ENCODE measurements at regions not wholly inside any gene's neighbourhood (a gene's known extent, or its start where the extent isn't known, plus 50 kb on each side); places are given as distances from the start of the nearest gene placed in this dataset.

DNA sequence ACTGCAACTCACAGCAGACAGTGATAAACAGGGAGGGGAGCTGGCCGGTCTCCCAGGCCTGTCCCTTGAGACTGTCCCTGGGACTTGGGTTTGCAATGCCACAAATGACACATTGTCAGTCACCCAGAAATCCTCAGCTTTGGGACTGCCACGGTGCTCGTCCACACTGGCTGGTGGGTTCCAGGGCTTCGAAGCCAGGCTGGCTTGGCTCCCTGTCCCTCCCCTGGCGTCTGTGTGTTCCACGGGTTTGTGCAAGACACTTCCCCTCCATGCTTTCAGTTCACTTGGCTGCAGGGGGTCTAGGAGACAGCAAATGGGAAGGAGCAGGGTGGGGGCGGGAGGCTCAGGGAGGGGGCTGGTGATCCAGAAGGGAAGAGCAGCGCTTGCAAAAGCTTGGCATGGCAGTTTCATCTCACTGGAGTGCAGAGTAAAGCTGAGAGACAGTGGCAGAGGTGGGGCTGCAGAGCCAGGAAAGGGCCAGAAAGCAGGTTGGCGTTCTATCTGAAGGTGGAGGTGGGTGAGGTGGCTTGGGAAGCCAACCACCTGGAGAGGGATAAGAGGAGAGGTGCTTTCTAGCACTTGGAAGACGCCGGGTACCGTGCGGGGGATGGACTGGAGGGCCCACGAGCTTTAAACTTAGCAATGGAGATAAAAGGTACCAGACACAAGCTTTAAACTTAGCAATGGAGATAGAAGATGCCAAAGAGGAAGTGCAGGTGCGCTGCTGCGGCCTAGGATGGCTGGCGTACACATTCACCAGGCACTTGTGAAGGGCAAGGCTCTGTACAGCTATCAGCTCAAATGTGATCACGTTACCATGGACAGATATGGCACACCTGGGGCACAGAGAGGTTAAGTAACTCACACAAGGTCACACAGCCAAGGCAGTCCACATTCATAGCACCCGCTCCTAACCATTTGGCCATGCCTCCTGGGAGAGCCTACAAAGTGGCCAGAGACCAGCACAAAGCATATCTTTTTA lies 86.4 kb upstream of the SHISAL1 start:
- POLR2A ChIA-PET, result interaction anchor here (0.7 kb wide), 1 partner anchor 504 kb away, joined by 3 read pairs; no protein-coding TSS in a partner anchor
- Histone ChIP-seq H3K4me3 (ENCODE audit: low read depth, low read length, poor library complexity, severe bottlenecking) (no peak overlapping the region), H3K4me1 (ENCODE audit: insufficient read depth, low read length, poor library complexity, severe bottlenecking) (no peaks in the 10 kb centered on the region), H2AFZ (ENCODE audit: low read length) (no peak overlapping the region), H3K27ac (ENCODE audit: low read depth, low read length, poor library complexity, severe bottlenecking) (no peak overlapping the region), H3K9me3 (ENCODE audit: low read length) (no peaks in the 10 kb centered on the region), H3K79me2 (ENCODE audit: insufficient read depth, low read depth, low read length) (no peaks in the 10 kb centered on the region), H4K20me1 (ENCODE audit: insufficient read depth, low read length) (no peaks in the 10 kb centered on the region), H3K4me2 (ENCODE audit: low read length) (no peak overlapping the region), H3K36me3 (ENCODE audit: insufficient read depth, low read length) (no peaks in the 10 kb centered on the region), H3K9me2 (ENCODE audit: insufficient read depth, low read length) (no peaks in the 10 kb centered on the region)
- CTCF ChIA-PET (ENCODE audit: unreplicated experiment), result no interaction called here
- no peak for DNase-seq (ENCODE audit: low spot score)
- intact Hi-C loops (cut with micrococcal nuclease; ENCODE audit: unreplicated experiment), result no loop called here
- TF ChIP-seq, protein P1, sequence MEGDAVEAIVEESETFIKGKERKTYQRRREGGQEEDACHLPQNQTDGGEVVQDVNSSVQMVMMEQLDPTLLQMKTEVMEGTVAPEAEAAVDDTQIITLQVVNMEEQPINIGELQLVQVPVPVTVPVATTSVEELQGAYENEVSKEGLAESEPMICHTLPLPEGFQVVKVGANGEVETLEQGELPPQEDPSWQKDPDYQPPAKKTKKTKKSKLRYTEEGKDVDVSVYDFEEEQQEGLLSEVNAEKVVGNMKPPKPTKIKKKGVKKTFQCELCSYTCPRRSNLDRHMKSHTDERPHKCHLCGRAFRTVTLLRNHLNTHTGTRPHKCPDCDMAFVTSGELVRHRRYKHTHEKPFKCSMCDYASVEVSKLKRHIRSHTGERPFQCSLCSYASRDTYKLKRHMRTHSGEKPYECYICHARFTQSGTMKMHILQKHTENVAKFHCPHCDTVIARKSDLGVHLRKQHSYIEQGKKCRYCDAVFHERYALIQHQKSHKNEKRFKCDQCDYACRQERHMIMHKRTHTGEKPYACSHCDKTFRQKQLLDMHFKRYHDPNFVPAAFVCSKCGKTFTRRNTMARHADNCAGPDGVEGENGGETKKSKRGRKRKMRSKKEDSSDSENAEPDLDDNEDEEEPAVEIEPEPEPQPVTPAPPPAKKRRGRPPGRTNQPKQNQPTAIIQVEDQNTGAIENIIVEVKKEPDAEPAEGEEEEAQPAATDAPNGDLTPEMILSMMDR (conservative IDR thresholded peaks at IDR 0.05; ENCODE audit: low read length), result no peak
- TF ChIP-seq EZH2phosphoT487 (IDR thresholded peaks at IDR 0.05; ENCODE audit: borderline replicate concordance, low read depth, low read length), result no peak
- BruUV-seq (replicated peaks), result no TSS peak

DNA sequence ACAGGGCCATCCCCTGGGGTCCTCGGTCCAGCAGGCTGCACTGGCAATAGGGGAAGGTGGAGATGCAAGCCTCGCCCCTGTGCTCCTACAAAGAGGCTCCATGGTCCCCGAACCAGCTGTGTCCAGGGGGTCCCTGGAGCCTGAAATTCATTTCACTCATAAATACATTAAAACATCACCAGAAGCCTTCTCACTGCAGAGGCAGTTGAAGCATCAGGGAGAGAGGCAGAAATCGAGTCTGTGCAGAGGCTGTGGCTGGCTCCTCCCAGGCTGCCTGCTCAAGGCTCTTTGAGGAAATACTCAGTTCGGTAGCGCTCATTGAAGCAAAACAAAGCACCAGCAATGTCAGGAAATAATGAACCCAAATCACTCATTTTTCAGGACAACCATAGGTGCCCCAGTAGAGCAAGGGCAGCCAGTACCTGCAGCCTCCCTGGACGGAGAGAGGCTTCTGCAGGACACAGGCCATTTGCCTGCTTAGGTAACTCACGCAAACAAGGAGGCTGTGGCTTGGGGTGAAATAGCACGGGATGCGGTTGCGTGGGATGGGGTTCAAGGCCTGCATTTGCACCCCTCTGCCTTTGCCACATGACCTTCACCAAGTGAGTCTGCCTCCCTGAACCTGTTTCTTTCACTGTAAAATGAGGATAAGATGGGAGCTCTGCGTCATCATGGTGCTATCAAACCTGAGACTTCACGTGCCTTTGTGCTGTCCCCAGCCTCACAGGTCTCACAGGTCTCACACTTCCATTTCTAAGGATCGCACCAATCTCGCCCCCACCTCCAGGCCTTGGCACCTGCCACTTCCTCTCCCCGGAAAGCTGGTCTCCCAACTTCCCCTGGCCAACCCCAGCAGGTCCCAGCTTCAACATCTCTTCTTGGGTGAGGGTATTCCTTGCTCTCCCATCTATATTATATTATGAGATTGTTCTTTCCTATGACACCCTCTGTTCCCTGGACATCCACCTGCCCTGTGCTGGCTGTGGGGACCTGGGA lies 84.3 kb upstream of the SHISAL1 start:
- H3K36me3 ChIP-seq (ENCODE audit: insufficient read depth, low read length), result no peaks in the 10 kb centered on the region
- no peak overlapping the region for H3K4me2 ChIP-seq (ENCODE audit: low read length)
- no peaks in the 10 kb centered on the region for H4K20me1 ChIP-seq (ENCODE audit: insufficient read depth, low read length)
- H3K9me2 ChIP-seq (ENCODE audit: insufficient read depth, low read length), result no peaks in the 10 kb centered on the region
- H2AFZ ChIP-seq (ENCODE audit: low read length), result no peak overlapping the region
- TF ChIP-seq, protein P1 (conservative IDR thresholded peaks at IDR 0.05; ENCODE audit: low read length), result no peak
- no peak for TF ChIP-seq EZH2phosphoT487 (IDR thresholded peaks at IDR 0.05; ENCODE audit: borderline replicate concordance, low read depth, low read length)
- H3K9me3 ChIP-seq (ENCODE audit: low read length), result no peaks in the 10 kb centered on the region
- BruUV-seq (replicated peaks), result no TSS peak
- CTCF ChIA-PET (ENCODE audit: unreplicated experiment), result no interaction called here
- POLR2A ChIA-PET, result interaction anchor here (0.5 kb wide), 1 partner anchor 284 kb away, joined by 3 read pairs; no protein-coding TSS in a partner anchor
- H3K4me1 ChIP-seq (ENCODE audit: insufficient read depth, low read length, poor library complexity, severe bottlenecking), result no peaks in the 10 kb centered on the region
- H3K4me3 ChIP-seq (ENCODE audit: low read depth, low read length, poor library complexity, severe bottlenecking), result no peak overlapping the region
- no peak for DNase-seq (ENCODE audit: low spot score)
- no peak overlapping the region for H3K27ac ChIP-seq (ENCODE audit: low read depth, low read length, poor library complexity, severe bottlenecking)
- H3K79me2 ChIP-seq (ENCODE audit: insufficient read depth, low read depth, low read length), result no peaks in the 10 kb centered on the region
- intact Hi-C loops (cut with micrococcal nuclease; ENCODE audit: unreplicated experiment), result no loop called here

All from OCI-LY7 (cell line).